MG63 (cell line): ENCODE measurements at regions not wholly inside any gene's neighbourhood (a gene's known extent, or its start where the extent isn't known, plus 50 kb on each side); places are given as distances from the start of the nearest gene placed in this dataset.
"Not testable (repeated sequence)": the region's sequence is repeated elsewhere in the genome, so short reads cannot be mapped to it uniquely, and the experiment has no call there.

Experiments
- DNase-seq: peaks from one replicate; pipeline ENCODE4 v3.0.0-alpha.2; 2020
- H3K27me3 ChIP-seq: fragments of 250-450 bp; sonication (Bioruptor Pico); 2 replicates; pipeline ENCODE4 v1.5.1; 2020; ENCODE audit warnings: mild to moderate bottlenecking, moderate library complexity
- H3K36me3 ChIP-seq: fragments of 250-450 bp; sonication (Bioruptor Pico); 2 replicates; pipeline ENCODE4 v1.5.1; 2020; ENCODE audit warnings: mild to moderate bottlenecking, moderate library complexity
- H3K4me3 ChIP-seq: fragments of 250-450 bp; sonication (Bioruptor Pico); 2 replicates; pipeline ENCODE4 v1.5.1; 2020; ENCODE audit warnings: mild to moderate bottlenecking, moderate library complexity
- H3K9me3 ChIP-seq: fragments of 250-450 bp; sonication (Bioruptor Pico); 2 replicates; pipeline ENCODE4 v1.5.1; 2020; ENCODE audit warnings: mild to moderate bottlenecking, moderate library complexity

DNA sequence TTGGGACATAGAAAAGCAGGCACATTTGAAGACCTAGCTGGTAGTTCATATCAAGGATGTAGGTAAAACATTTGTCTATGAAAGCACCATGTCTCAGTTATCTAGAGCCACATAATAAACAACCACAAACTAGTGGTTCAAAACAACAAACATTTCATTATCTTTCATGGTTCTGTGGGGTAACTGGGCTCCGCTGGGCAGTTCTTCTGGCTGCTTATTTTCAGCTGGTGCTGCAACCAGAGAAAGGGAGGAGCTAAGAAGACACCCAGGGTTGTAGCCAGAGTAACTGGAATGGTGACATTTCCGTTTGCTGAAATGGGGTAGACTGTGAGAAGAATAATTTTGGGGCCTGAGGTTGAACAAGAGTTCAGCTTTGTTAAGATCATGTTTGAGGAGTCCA lies 145.7 kb upstream of the SULF2 start:
- Histone ChIP-seq H3K27me3 (peaks cover 20% of the 10 kb centered on the region), H3K4me3 (no peak overlapping the region), H3K9me3 (peaks cover 4% of the 10 kb centered on the region), H3K36me3 (no peaks in the 10 kb centered on the region)
- no peak for DNase-seq

DNA sequence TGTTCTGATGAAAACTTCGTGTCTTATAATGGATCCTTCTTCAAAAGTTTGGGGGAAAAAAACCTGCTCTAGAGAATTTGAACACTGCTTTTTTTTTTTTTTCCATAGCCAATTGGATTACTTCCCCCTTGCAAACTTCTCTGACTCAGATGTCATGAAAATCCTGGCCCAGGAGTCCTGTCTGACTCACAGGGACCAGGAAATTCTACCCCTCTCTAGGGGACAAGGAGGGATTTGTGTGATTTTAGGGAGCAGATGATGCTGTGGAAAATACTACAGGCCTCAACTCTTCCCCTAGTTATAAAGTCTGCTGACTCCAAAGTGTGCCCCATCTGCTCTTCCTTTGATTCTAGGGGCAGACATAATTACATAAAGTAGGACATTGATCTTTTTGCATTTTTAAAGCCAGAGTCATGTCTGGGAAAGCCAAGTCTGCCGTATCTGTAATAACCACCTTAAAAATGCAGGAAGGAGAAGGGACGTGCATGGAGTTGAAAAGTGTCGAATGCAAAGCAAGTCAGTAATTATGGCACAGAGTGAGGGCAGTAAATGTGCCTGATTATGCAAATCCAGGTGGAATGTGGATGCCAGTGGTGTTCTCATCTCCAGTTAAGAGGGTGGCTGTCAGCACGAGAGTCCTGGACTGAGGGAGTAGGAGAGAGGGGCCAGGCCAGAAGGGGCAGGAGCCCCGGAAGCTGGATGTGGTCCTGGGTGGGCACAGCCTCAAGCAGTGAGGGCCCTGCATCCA lies 144.3 kb upstream of the SULF2 start:
- Histone ChIP-seq H3K36me3 (no peaks in the 10 kb centered on the region), H3K4me3 (no peak overlapping the region), H3K27me3 (peaks cover 5% of the 10 kb centered on the region; the same call in 1 of the 2 replicates), H3K9me3 (peaks cover 10% of the 10 kb centered on the region)
- peak; percentile 74 for DNase-seq

DNA sequence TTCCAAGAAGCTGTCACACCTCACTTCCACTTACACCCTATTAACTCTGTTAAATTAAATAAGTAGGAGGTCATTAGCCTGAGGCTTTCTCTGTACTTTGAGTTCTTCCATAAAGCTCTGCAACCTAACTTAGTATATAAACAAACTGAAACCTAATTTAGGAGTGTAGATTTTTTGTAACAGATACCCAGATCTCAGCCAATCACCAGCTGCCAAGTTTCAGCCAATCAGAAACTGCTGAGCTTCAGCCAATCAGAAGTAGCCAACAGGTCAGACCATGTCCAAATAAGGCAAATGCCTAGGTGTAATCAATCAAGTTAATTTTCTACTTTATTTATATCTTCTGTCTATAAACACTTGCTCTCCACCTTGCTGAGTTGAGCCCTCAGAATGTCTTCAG lies 142.7 kb upstream of the SULF2 start:
- Histone ChIP-seq H3K27me3 (no peaks in the 10 kb centered on the region; the same call in 1 of the 2 replicates), H3K36me3 (no peaks in the 10 kb centered on the region)
- no peak for DNase-seq

DNA sequence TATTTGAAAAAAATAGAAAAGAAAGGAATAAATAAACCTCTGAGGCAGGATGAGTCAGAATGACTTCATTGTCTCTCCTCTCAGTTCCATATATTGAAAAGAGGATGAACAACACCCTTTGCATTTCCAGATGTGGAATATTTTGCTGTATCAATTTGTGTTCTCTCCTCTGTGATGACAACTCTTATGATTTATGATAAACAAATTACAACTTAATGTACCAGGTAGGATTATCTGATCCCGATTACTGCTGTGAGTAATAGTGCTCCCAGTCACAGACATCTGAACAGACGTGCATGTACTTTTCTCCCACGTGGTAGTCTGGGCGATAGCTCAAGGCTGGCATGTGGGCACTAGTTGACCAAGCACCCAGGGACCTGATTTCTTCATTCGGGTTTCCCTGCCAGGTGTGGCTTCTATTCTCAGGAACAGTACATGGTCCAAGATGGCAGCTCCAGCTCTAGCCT lies 142.1 kb upstream of the SULF2 start:
- Histone ChIP-seq H3K36me3 (no peaks in the 10 kb centered on the region), H3K27me3 (no peaks in the 10 kb centered on the region; the same call in 1 of the 2 replicates), H3K4me3 (no peak overlapping the region), H3K9me3 (peaks cover 10% of the 10 kb centered on the region)
- peak; percentile 72 for DNase-seq

More for the DNA sequence above, 142.7 kb upstream of the SULF2 start:
- no peak overlapping the region for H3K4me3 ChIP-seq
- peaks cover 10% of the 10 kb centered on the region for H3K9me3 ChIP-seq

DNA sequence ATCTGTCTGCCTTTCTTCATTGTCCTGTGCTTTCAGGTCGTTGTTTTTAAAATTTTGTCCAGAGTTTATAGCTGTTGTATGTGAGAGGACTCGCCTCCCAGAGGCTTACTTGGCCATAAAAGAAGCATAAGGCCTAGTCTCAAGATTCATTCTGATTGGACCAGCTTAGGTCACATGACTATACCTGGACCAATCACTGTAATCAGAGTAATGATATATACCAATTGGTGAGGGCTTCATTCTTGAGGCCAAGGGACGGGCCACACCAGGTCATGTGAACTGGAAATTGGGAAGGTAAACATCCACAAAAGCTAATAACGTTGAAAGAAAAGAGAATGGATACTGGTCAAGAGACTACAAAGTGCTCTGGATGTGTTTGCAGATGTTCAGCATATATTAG lies 141.4 kb upstream of the SULF2 start:
- no peak for DNase-seq
- H3K4me3 ChIP-seq = no peak overlapping the region
- H3K9me3 ChIP-seq = peaks cover 10% of the 10 kb centered on the region
- H3K36me3 ChIP-seq = no peaks in the 10 kb centered on the region
- no peaks in the 10 kb centered on the region; the same call in none of the 2 replicates for H3K27me3 ChIP-seq

DNA sequence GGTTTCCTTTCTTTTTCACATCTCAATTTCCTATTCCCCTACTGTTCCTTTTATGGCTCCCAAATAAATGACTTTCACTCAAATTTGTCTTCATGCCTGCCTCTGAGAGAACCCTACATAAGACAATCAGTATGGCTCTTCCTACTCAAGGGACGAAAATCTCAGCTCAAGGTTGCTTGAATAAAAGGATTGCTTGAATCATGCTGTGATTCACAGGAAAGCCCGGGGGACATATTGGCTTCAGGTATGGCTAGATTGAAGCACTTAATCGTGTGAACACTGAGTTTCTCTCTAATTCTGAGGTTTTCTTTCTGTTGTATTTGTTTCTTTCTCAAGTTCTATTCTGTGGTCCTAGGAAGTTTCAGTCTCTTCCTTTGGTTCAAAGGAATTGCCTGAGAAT lies 140.3 kb upstream of the SULF2 start:
- Histone ChIP-seq H3K4me3 (no peak overlapping the region), H3K27me3 (peaks cover 5% of the 10 kb centered on the region), H3K36me3 (no peaks in the 10 kb centered on the region), H3K9me3 (peaks cover 16% of the 10 kb centered on the region)
- no peak for DNase-seq

DNA sequence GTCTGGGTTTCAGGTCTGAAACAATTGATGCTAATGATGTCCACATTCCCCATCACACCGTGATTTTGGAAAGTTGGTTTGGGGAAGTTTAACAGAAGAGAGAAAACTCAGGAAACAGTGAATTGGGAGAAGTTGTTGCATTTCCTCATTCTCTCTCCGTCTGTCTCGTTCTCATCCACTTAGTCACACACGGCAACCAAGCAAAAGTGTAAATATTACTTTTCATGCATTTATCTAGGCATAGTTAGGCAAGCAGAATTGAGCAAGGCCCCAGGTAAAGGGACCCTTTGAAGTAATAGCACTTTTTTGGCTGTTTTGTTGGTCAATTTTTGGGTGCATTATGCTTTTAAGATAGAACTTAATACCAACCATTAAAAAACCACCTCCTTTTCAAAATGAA lies 137.0 kb upstream of the SULF2 start:
- Histone ChIP-seq H3K27me3 (peaks cover 5% of the 10 kb centered on the region), H3K36me3 (no peaks in the 10 kb centered on the region), H3K4me3 (no peak overlapping the region), H3K9me3 (peaks cover 41% of the 10 kb centered on the region)
- DNase-seq = no peak

DNA sequence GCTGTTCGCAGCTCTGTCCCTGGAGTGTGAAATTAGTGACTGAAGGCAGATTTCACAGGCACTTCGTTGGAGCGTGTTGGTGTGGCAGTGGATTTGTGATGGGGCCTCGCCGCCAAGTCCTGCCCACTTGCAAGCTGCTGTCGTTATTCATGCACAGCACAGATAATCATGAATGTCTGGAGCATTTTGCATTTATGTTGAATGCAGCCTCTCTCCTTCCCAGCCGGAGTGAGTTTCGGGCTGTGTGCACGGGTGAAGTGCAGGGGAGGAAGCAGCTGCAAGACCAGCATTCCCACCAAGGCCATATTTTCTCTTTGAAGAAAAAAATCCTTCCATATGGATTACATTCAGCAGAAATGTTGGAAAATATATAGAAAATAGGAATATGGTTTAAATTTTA lies 136.5 kb upstream of the SULF2 start:
- not testable (repeated sequence) for H3K36me3 ChIP-seq, H3K27me3 ChIP-seq, H3K4me3 ChIP-seq, DNase-seq
- H3K9me3 ChIP-seq = peaks cover 46% of the 10 kb centered on the region

DNA sequence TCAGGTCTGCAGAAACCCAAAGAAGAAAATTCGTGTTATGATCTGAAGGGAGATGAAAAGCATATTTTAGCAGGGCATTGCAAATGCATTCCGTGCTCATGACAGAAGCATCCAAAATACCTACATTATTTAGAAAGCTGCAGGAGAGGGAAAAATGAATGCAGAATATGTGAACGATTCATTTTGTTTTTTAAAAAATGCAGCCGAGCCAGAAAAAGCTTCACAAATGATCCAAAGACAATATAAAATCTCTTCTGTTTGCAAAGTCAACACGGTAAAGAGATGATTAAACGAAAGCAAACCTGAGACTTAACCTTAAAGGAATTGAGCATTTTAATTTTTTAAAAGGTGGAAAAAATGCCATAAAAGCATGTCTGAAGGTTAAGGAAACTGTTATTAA lies 136.1 kb upstream of the SULF2 start:
- peaks cover 5% of the 10 kb centered on the region for H3K27me3 ChIP-seq
- peaks cover 46% of the 10 kb centered on the region for H3K9me3 ChIP-seq
- no peak overlapping the region for H3K4me3 ChIP-seq
- H3K36me3 ChIP-seq = no peaks in the 10 kb centered on the region
- no peak for DNase-seq

DNA sequence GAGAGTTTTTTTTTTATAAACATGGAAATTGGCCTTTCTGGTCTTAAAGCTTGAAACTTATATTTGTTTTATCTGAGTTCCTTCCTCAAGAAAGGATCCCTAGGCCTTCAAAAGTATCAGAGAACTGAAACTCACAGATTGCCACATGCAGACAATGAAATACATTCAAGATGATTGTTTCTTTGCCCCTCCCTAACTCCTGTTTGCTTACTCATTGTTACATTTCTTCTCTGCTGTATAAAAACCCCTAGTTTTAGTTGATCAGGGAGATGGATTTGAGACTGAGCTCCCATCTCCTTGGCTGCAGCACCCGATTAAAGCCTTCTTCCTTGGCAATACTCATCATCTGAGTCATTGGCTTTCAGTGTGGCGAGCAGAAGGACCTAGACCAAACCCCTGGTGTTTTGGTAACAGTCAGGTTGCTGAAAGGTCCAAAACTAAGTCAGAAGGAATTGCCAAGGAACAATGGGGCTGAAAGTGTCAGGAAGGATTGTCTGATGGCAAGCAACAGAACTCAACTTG lies 132.3 kb upstream of the SULF2 start:
- peaks cover 51% of the 10 kb centered on the region for H3K9me3 ChIP-seq
- peaks cover 5% of the 10 kb centered on the region for H3K27me3 ChIP-seq
- no peak overlapping the region for H3K4me3 ChIP-seq
- no peaks in the 10 kb centered on the region for H3K36me3 ChIP-seq
- no peak for DNase-seq

DNA sequence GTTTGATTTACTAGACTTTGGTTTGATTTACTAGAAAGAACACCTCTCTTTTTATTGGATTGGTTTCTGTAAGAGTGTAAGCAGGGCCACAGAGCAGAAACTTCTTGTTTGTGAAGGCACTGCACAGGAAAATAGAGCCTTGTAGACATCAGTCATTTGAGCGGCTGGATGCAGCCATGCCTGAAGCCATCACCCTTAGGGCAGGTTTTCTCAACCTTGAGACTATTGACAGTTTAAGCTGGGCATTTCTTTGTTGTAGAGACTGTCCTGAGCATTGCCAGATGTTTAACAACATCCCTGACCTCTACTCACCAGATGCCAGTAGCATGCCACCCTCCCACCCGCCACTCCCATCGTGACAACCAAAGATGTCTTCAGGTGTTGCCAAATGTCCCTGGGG lies 130.2 kb upstream of the SULF2 start:
- Histone ChIP-seq H3K36me3 (no peaks in the 10 kb centered on the region), H3K4me3 (no peak overlapping the region), H3K9me3 (peaks cover 44% of the 10 kb centered on the region), H3K27me3 (no peaks in the 10 kb centered on the region)
- no peak for DNase-seq

DNA sequence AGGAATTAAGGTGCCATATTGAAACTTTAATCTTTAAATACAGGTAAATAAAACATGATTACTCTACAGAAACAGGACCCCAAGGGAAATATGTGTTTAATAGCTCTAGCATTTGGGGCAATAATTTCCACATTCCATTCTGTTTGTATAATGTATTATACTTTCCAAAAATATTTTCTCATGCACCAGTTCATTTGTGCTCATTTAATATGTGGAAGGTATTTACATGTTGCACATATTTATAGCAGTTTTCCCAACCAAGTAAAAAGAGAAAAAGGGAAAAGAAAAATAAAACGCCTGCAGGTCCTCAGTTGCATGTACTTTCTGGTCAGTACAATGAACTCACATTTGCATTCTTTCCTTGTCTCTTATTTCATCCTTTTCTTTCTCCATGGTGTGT lies 129.5 kb upstream of the SULF2 start:
- Histone ChIP-seq H3K36me3 (no peaks in the 10 kb centered on the region), H3K27me3 (no peaks in the 10 kb centered on the region), H3K9me3 (peaks cover 37% of the 10 kb centered on the region), H3K4me3 (no peak overlapping the region)
- DNase-seq = no peak

DNA sequence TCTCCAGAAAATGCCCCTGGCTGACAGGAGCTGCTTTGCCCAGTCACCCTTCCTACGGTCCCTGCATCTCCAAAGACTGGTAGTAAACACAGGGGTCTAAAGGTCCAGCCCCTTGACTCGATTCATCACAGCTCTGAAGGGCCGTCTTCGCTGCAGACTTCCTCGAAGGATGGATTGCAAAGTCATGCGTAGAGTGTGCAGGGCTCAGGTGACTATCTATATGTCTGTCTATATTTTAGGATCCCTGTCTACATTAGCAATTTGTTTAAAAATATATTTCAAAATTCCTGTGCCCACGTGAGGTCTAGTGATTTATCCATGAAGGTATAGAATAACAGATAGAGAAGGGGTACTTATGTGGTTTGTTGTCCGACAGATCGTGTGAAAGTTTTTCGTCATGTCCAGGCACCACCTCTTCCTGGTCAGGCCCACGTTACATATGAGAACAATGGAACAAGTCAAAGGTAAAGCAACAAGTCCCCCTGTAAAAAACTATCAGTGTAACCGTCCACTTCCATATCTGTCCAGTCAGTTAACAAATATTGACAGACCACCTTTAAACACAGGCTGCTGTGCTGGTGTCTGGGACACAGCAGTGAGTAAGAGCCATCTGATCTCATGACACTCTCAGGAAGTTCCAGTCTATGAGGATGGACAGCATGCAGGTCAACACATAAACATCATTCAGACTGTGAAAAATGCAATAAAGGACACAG lies 127.7 kb upstream of the SULF2 start:
- H3K9me3 ChIP-seq = peaks cover 26% of the 10 kb centered on the region
- H3K27me3 ChIP-seq, DNase-seq, H3K36me3 ChIP-seq, H3K4me3 ChIP-seq: not testable (repeated sequence)

DNA sequence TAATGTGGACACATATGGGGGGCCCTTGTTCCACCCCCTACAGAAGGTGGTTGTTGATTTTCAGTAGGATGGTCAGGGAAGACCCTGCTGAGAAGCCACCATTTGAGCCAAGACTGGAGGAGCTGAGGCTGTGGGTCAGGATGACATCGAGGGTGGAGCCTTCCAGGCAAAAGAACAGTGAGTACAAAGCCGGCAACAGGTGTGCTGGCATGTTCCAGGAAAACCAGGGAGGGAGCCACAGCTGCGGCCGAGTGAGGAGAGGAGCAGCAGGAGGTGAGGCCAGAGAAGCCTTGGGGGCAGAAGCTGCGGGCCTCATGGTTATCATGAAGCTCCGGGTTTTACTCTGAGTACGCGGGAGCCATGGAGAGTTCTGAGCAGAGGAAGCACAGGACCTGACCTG lies 126.9 kb upstream of the SULF2 start:
- H3K36me3 ChIP-seq, H3K27me3 ChIP-seq, DNase-seq, H3K4me3 ChIP-seq: not testable (repeated sequence)
- peaks cover 19% of the 10 kb centered on the region for H3K9me3 ChIP-seq

DNA sequence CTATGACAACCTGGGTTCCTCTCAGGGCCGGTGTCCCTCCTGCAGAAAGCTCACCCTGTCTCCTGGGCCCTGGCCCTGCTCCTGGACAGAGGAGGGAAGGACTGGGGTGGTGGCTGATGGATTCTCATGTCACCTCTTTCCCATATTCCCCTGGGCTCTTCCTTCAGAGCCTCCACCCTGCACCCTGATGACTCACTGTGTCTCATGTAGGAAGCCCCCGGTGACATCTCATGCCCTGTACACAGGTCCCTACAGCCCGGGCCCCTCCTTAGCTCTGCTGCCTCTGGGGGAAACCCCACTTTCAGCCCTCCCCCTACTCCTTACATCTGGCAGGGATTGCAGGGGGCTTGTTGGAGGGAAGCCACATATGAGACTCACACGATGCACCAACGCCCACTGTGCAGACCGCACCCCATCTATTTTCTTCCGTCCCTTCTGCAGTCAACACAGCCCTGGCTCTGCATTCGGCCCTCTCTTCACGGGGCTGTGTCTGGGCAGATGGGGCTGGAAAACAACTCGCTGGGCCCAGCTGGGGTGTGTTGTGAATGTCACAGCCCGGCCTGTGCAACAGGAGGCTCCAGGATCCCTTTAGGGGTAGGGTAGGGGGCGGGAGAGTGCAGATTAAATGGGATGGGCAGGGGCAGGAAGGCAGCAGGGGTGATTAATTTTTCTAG lies 124.6 kb upstream of the SULF2 start:
- H3K36me3 ChIP-seq, DNase-seq, H3K27me3 ChIP-seq, H3K9me3 ChIP-seq, H3K4me3 ChIP-seq: not testable (repeated sequence)

DNA sequence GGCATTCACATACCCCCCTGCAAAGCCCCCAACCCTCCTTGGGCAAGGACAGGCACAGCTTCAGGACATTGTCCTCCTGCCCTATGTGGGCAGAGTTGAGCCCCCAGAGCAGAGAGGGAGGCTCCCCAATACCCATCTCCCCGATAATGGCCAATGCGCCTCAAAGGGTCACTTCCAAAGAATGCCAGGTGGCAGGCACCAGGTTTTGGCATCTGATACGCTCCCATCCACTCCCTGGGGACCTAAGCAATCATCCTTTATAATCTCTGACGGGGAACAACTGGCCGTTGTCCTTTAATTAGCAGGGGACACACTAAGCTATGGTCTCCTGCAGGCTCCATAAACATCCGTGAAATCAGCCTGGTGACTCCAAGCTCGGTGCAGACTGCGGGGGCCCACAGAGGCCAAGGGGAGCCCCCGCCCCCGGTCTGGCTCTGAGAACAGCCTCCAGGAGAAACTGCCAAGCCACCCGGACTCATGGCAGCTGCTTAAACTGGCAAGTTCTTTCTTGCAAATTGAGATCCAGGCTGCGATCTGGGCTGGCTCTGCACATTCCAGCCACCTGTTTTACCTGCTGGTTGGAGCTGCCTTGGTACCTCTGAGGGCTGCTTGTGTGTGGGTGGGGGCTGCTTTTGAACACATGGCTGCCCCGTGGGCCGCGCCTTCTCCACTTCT lies 123.2 kb upstream of the SULF2 start:
- H3K4me3 ChIP-seq, H3K27me3 ChIP-seq, H3K9me3 ChIP-seq, DNase-seq, H3K36me3 ChIP-seq: not testable (repeated sequence)

DNA sequence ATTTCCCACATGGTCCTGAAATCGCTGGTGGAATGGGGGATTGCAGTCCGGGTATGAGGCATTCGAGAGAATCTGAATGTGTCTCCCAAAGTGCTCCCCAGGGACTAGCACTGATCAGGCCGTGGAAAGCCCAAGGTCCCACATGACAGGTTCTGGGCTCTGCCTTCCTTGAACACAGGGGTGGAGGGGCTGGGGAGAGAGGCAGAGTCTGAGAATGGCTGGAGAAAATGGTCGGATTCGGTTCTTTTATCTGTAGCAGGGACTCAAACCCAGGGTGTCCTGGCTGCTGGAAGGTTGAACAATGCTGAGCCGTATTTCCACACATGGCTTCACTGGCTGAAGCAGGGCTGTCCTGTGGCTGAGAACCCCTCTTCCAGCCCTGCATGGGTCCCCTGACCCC lies 122.7 kb upstream of the SULF2 start:
- not testable (repeated sequence) for H3K27me3 ChIP-seq, DNase-seq, H3K36me3 ChIP-seq, H3K4me3 ChIP-seq, H3K9me3 ChIP-seq
